Hematopoietic multipotent progenitor cell treated with erythropoietin and hydrocortisone succinate and interleukin-3 and kit ligand, for 4 days (in vitro differentiated cells): ENCODE measurements at regions not wholly inside any gene's neighbourhood (a gene's known extent, or its start where the extent isn't known, plus 50 kb on each side); places are given as distances from the start of the nearest gene placed in this dataset.

Experiments
- DNase-seq: peaks from one replicate; pipeline ENCODE4 v3.0.0-alpha.2; 2015

- no peak for DNase-seq
Measured at GRCh38 chr9:107119735-107120134, 163.3 kb upstream of the RAD23B start.

- DNase-seq: no peak
Measured at GRCh38 chr9:107123389-107123788, 159.7 kb upstream of the RAD23B start.

DNA sequence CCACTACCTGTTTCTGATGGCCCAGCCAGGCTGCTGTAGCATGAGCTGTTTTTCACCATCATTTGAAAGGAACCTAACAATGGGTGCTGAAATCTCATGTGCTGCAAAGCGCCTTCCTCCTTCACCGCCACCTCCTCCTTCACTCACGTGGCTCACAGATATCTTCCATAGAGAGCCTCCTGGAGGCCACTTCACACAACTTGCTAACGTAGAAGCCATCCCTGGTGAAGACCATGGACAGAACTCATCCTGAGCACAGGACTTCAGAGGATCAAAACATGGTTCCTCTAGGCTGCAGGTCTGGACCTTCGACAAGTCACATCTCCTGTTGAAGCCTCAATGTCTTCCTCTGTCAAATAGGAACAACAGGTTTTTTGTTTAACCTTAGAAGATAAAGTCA, 155.5 kb upstream of the RAD23B start:
- DNase-seq: no peak

GRCh38 chr9:107131108-107131799, 151.8 kb upstream of the RAD23B start:
- DNase-seq: no peak

- DNase-seq: no peak
Measured at GRCh38 chr9:107136296-107136695, 146.8 kb upstream of the RAD23B start.

GRCh38 chr9:107137495-107138202, 145.4 kb upstream of the RAD23B start:
- peak; percentile 39 for DNase-seq

DNA sequence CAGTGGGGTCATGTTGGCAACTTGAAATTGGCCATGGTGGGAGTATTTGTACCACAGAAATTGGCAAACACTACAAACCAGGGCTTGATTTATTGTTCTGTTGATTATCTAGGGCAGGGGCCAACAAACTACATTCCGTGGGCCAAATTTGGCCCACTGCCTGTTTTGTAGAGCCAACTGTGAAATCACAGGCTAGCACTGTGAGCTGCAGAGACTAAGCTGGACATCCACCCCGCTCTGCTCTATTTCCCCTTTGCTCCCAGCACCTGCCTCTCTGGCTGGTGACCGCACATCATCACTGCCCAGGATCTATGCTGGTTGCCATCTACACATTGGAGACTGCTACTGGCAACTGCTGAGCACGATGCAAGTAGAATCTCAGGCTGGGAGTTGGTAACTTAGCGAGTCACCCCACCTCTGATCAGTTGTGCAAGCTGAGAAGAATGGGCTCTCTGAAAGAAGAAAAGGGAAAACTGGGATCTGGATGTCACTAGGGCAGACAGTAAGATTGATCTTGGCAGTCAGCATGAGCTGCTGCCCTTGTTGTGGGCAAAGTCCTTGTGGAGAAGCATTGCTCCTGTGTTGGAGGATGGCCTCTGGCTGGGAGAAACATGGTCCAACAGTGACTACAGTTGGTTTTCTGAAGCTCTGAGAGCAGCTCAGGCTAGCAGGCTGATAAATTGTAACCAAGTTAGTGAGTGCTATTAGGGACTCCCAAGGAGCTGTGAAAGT, 144.7 kb upstream of the RAD23B start:
- DNase-seq: no peak

DNA sequence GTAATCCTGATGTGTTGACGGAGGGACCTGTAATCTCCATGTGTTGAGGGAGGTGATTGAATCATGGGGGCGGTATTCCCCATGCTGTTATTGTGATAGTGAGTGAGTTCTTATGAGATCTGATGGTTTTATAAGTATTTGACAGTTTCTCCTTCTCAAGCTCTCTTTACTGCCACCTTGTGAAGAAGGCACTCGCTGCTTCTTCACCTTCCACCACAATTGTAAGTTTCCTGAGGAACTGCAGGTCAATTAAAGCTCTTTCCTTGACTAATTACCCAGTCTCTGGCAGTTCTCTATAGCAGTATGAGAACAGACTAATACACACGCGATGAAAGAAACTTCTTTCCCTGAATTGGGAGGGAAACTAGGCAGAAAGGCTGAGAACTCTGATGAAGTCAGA, 141.1 kb upstream of the RAD23B start:
- peak; percentile 31 for DNase-seq

GRCh38 chr9:107142430-107142829, 140.6 kb upstream of the RAD23B start:
- DNase-seq: no peak

GRCh38 chr9:107142896-107143603, 140.0 kb upstream of the RAD23B start:
- no peak for DNase-seq

- no peak for DNase-seq
Measured at GRCh38 chr9:107144475-107144874, 138.6 kb upstream of the RAD23B start.

DNA sequence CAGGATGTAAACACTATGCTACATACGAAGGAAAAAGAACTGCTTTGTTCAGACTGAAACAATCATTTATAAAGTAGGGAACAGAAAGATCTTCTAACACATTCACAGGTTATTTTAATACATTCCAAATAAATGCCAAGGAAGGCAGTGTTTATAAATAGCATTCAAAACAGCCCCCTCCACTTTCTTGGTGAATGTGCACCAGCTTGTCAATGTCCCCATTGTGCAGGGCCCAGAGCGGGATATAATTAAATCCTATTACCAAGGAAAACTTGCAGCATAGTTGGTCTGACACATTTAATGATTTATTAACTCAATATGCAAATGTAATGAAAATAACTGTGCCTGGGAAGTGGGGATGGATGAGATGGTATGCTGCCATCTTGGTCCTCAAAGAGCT, 135.9 kb upstream of the RAD23B start:
- no peak for DNase-seq

DNA sequence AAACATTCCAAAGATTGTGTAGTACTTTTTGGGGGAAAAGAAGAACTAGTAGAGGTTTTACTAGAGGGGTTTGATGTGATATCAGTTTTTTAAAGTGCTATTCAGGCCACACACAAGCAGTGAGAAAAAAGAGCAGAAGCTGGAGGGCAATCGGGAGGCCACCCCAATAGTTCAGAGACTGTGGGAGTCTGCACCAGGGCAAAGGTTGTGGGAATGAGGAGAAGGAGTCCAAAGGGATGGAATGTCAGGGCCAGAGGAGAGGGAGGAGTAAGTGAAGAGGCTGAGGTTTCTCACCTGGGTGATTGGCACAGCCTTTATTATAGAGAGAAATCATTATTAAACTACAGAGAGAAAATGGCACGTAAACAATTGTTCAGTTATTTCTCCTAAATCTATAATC, 134.9 kb upstream of the RAD23B start:
- no peak for DNase-seq

GRCh38 chr9:107149756-107150155, 133.3 kb upstream of the RAD23B start:
- DNase-seq: no peak

DNA sequence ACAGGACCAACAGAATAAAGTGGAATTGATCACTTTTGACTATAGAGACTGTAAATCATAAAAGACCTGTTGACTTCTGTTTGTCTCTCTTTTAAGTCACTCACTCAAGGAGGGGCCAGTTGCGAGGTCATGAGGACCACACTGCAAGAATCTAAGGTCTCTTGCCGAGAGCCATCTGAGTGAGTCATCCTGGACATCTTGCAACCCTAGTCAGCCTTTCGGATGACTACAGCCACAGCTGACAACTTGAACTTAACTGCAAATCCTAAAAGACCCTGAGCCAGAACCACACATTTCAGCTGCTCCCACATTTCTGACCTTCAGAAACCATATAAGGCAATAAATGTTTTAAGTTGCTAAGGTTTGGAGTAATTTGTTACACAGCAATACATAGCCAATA, 129.7 kb upstream of the RAD23B start:
- no peak for DNase-seq

DNA sequence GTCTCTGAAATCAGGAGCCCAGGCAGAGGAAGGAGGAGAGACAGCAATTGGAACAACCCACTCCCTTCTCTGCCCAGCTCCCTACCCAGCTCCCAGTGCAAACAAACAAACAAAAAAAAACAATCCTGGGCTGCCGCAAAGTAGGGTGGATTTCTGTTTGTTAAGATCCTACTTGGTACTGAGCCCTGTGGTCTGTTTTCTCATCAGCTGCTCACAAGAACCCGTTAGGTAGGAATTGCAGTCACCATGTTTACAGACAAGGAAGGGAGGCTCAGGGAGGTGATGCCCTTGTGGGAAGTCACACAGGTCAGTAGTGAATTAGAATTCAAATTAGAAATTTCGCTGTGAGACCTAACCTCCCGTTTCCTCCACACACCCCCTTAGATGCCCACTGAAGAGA, 128.8 kb upstream of the RAD23B start:
- DNase-seq: no peak

- DNase-seq: no peak
Measured at GRCh38 chr9:107154766-107155165, 128.3 kb upstream of the RAD23B start.

- DNase-seq: no peak
Measured at GRCh38 chr9:107155244-107155817, 127.7 kb upstream of the RAD23B start.

- peak; percentile 27 for DNase-seq
Measured at GRCh38 chr9:107158321-107158720, 124.8 kb upstream of the RAD23B start.

DNA sequence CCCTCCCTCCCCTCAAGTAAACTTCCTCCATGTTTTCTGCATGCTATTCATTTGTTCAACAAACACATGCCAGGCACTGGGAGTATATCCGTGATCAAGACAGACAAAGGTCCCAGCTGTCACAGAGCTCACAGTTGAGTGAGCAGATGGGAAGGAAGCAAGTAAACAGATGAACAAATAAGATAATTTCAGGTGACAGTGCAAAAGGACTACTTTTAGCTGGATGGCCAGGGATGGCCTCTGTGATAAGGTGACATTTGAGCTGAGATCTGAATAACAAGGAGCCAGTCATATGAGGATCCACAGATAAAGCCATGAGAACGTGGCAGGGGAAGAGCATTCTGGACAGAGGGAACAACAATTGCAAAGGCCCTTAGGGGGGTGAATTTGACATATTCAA, 121.7 kb upstream of the RAD23B start:
- DNase-seq: no peak

- DNase-seq: no peak
Measured at GRCh38 chr9:107163370-107163769, 119.7 kb upstream of the RAD23B start.

DNA sequence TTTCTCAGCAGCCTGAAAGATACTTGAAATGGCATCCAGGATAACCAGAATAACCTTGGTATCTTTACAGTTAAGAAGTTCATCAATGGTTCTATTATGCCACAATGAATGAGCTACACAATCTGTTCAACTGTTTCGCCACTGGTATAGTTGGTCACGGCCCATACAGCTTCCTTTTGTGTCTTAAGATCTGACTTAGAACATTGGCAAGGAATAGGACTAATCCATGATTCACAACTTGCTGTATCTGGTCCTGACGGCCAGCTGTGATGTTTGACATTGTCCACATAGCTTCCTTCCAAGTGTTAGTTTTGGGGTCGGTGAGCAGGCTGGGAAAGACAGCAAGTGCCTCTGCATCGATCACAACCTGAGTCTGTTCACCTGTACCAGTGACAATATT, 113.3 kb upstream of the RAD23B start:
- no peak for DNase-seq

- no peak for DNase-seq
Measured at GRCh38 chr9:107170801-107171200, 112.3 kb upstream of the RAD23B start.
